ENCODE measurements at regions not wholly inside any gene's neighbourhood (a gene's known extent, or its start where the extent isn't known, plus 50 kb on each side); places are given as distances from the start of the nearest gene placed in this dataset.

- Histone ChIP-seq H3K9me3 (peaks cover 15% of the 10 kb centered on the region), H3K36me3 (ENCODE audit: low read depth) (no peaks in the 10 kb centered on the region), H3K4me3 (no peak overlapping the region), H3K4me1 (ENCODE audit: low read depth) (no peaks in the 10 kb centered on the region)
- ATAC-seq (no peak), DNase-seq (no peak)
- intact Hi-C loops (cut with DNase I, micrococcal nuclease): no loop called here
- no peak for TF ChIP-seq CTCF (IDR thresholded peaks at IDR 0.05)
Observed at GRCh38 chr1:239228451-239228850, 157.9 kb upstream of the CHRM3 start.

- ATAC-seq (no peak), DNase-seq (no peak)
- H3K9me3 ChIP-seq: peaks cover 21% of the 10 kb centered on the region
- H3K4me3 ChIP-seq: no peak overlapping the region
- TF ChIP-seq CTCF (IDR thresholded peaks at IDR 0.05): no peak
- H3K4me1 ChIP-seq (ENCODE audit: low read depth): no peaks in the 10 kb centered on the region
- H3K36me3 ChIP-seq (ENCODE audit: low read depth): no peaks in the 10 kb centered on the region
- intact Hi-C loops (cut with DNase I, micrococcal nuclease): no loop called here
Observed at GRCh38 chr1:239225396-239225795, 161.0 kb upstream of the CHRM3 start.

GRCh38 chr1:239224100-239224499 is 162.3 kb upstream of the CHRM3 start:
- Histone ChIP-seq H3K4me3 (no peak overlapping the region), H3K9me3 (peaks cover 21% of the 10 kb centered on the region), H3K4me1 (ENCODE audit: low read depth) (no peaks in the 10 kb centered on the region), H3K36me3 (ENCODE audit: low read depth) (no peaks in the 10 kb centered on the region)
- DNase-seq (no peak), ATAC-seq (no peak)
- intact Hi-C loops (cut with DNase I, micrococcal nuclease): no loop called here
- TF ChIP-seq CTCF (IDR thresholded peaks at IDR 0.05): no peak

- Histone ChIP-seq H3K4me1 (ENCODE audit: low read depth) (no peaks in the 10 kb centered on the region), H3K36me3 (ENCODE audit: low read depth) (no peaks in the 10 kb centered on the region), H3K4me3 (no peak overlapping the region), H3K9me3 (peaks cover 21% of the 10 kb centered on the region)
- no peak for TF ChIP-seq CTCF (IDR thresholded peaks at IDR 0.05)
- intact Hi-C loops (cut with DNase I, micrococcal nuclease): no loop called here
- ATAC-seq (no peak), DNase-seq (no peak)
Observed at GRCh38 chr1:239222999-239223398, 163.4 kb upstream of the CHRM3 start.

- H3K4me3 ChIP-seq: no peak overlapping the region
- no peaks in the 10 kb centered on the region for H3K4me1 ChIP-seq (ENCODE audit: low read depth)
- peaks cover 19% of the 10 kb centered on the region for H3K9me3 ChIP-seq
- DNase-seq (no peak), ATAC-seq (no peak)
- no peak for TF ChIP-seq CTCF (IDR thresholded peaks at IDR 0.05)
- no peaks in the 10 kb centered on the region for H3K36me3 ChIP-seq (ENCODE audit: low read depth)
- intact Hi-C loops (cut with DNase I, micrococcal nuclease): no loop called here
Observed at GRCh38 chr1:239221656-239222055, 164.7 kb upstream of the CHRM3 start.

- intact Hi-C loops (cut with DNase I, micrococcal nuclease): no loop called here
- H3K36me3 ChIP-seq (ENCODE audit: low read depth): no peaks in the 10 kb centered on the region
- peaks cover 6% of the 10 kb centered on the region for H3K9me3 ChIP-seq
- no peak for ATAC-seq
- no peak for DNase-seq
- H3K4me1 ChIP-seq (ENCODE audit: low read depth): no peaks in the 10 kb centered on the region
- TF ChIP-seq CTCF (IDR thresholded peaks at IDR 0.05): no peak
- H3K4me3 ChIP-seq: no peak overlapping the region
Observed at GRCh38 chr1:239219679-239220078, 166.7 kb upstream of the CHRM3 start.

Data from mucosa of descending colon (tissue), 3 donors.